ENCODE measurements at regions not wholly inside any gene's neighbourhood (a gene's known extent, or its start where the extent isn't known, plus 50 kb on each side); places are given as distances from the start of the nearest gene placed in this dataset.

- intact Hi-C loops (cut with DNase I, micrococcal nuclease), result loop anchor here in 1 of 2 donors (5.0 to 10.0 kb wide), 2 partner anchors 857 to 1100 kb away; no protein-coding TSS in a partner anchor
- peak; percentile 65 for ATAC-seq
- peak in 1 of 2 donors; percentile 8 for DNase-seq
Observed at GRCh38 chr5:122515210-122515609, 203.2 kb downstream of the SNCAIP start.

GRCh38 chr5:122515709-122516431 lies 203.8 kb downstream of the SNCAIP start:
- peak; percentile 99 for ATAC-seq
- DNase-seq, result peak in 1 of 2 donors; percentile 40
- intact Hi-C loops (cut with DNase I, micrococcal nuclease), result loop anchor here in 1 of 2 donors (5.0 to 10.0 kb wide), 2 partner anchors 856 to 1099 kb away; no protein-coding TSS in a partner anchor

- no peak for ATAC-seq
- intact Hi-C loops (cut with DNase I, micrococcal nuclease), result loop anchor here in 1 of 2 donors (5.0 to 10.0 kb wide), 2 partner anchors 856 to 1098 kb away; no protein-coding TSS in a partner anchor
- DNase-seq, result no peak
Observed at GRCh38 chr5:122516432-122516743, 204.4 kb downstream of the SNCAIP start.

- intact Hi-C loops (cut with DNase I, micrococcal nuclease), result loop anchor here in 1 of 2 donors (5.0 to 10.0 kb wide), 2 partner anchors 855 to 1098 kb away; no protein-coding TSS in a partner anchor
- ATAC-seq, result no peak
- DNase-seq, result no peak
Observed at GRCh38 chr5:122517091-122517490, 205.1 kb downstream of the SNCAIP start.

- ATAC-seq, result no peak
- no peak for DNase-seq
- intact Hi-C loops (cut with DNase I, micrococcal nuclease), result no loop called here
Observed at GRCh38 chr5:122523776-122524175, 211.7 kb downstream of the SNCAIP start.

GRCh38 chr5:122527547-122527946 lies 215.5 kb downstream of the SNCAIP start:
- ATAC-seq (no peak), DNase-seq (no peak)
- intact Hi-C loops (cut with DNase I, micrococcal nuclease), result no loop called here

GRCh38 chr5:122532035-122532434 lies 220.0 kb downstream of the SNCAIP start:
- ATAC-seq, result no peak
- no peak for DNase-seq
- intact Hi-C loops (cut with DNase I, micrococcal nuclease), result no loop called here

- ATAC-seq, result no peak
- no peak for DNase-seq
- intact Hi-C loops (cut with DNase I, micrococcal nuclease), result no loop called here
Observed at GRCh38 chr5:122533825-122534224, 221.8 kb downstream of the SNCAIP start.

GRCh38 chr5:122534829-122535228 lies 222.8 kb downstream of the SNCAIP start:
- ATAC-seq, result no peak
- intact Hi-C loops (cut with DNase I, micrococcal nuclease), result no loop called here
- DNase-seq, result no peak

GRCh38 chr5:122541388-122541787 lies 229.4 kb downstream of the SNCAIP start:
- DNase-seq, result no peak
- intact Hi-C loops (cut with DNase I, micrococcal nuclease), result no loop called here
- no peak for ATAC-seq

GRCh38 chr5:122545986-122546385 lies 228.9 kb upstream of the SNX2 start:
- DNase-seq (no peak), ATAC-seq (no peak)
- intact Hi-C loops (cut with DNase I, micrococcal nuclease), result no loop called here

GRCh38 chr5:122547219-122547618 lies 227.7 kb upstream of the SNX2 start:
- DNase-seq (no peak), ATAC-seq (no peak)
- intact Hi-C loops (cut with DNase I, micrococcal nuclease), result no loop called here

GRCh38 chr5:122547669-122548068 lies 227.2 kb upstream of the SNX2 start:
- DNase-seq, result no peak
- no peak for ATAC-seq
- intact Hi-C loops (cut with DNase I, micrococcal nuclease), result no loop called here

- no peak for ATAC-seq
- intact Hi-C loops (cut with DNase I, micrococcal nuclease), result no loop called here
- no peak for DNase-seq
Observed at GRCh38 chr5:122559676-122560075, 215.2 kb upstream of the SNX2 start.

- DNase-seq (no peak), ATAC-seq (no peak)
- intact Hi-C loops (cut with DNase I, micrococcal nuclease), result no loop called here
Observed at GRCh38 chr5:122561209-122561608, 213.7 kb upstream of the SNX2 start.

GRCh38 chr5:122565331-122565730 lies 209.5 kb upstream of the SNX2 start:
- intact Hi-C loops (cut with DNase I, micrococcal nuclease), result no loop called here
- ATAC-seq, result no peak
- no peak for DNase-seq

- DNase-seq, result no peak
- no peak for ATAC-seq
- intact Hi-C loops (cut with DNase I, micrococcal nuclease), result no loop called here
Observed at GRCh38 chr5:122576256-122577016, 198.4 kb upstream of the SNX2 start.

GRCh38 chr5:122581629-122582028 lies 193.3 kb upstream of the SNX2 start:
- ATAC-seq, result no peak
- DNase-seq, result no peak

GRCh38 chr5:122584411-122585300 lies 190.2 kb upstream of the SNX2 start:
- intact Hi-C loops (cut with DNase I, micrococcal nuclease), result no loop called here
- DNase-seq, result no peak
- ATAC-seq, result no peak

More at GRCh38 chr5:122581629-122582028, 193.3 kb upstream of the SNX2 start:
- intact Hi-C loops (cut with DNase I, micrococcal nuclease), result no loop called here
